ENCODE measurements at regions not wholly inside any gene's neighbourhood (a gene's known extent, or its start where the extent isn't known, plus 50 kb on each side); places are given as distances from the start of the nearest gene placed in this dataset.

DNA sequence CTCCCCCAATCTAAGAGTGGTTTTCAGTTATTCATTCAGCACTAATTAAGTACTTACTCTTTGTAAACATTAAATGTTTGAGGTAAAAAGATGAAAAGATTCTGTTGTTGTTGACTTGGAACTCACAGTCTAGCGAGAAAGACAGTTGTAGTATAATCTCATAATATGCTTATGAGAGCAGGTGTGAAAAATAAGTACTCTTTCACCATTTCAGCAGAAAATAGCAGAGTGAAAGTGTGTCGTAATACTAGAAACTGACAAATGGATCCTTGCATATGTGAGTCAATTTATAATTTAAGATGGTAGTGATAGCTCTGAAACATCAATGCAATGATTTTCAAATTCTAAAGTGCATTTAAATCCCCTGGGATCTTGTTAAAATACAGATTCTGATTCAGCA lies 618.8 kb upstream of the CCDC54 start:
- WGBS, 2 donors (ENCODE audit: low coverage in 1 of 2) = 80 to 89% methylated on average over 2 of the region's 2 CpGs
- H3K9me3 ChIP-seq = peaks cover 5% of the 10 kb centered on the region in 2 donors
- DNase-seq = no peak
- H3K36me3 ChIP-seq = no peaks in the 10 kb centered on the region
- no peak for TF ChIP-seq EP300 (IDR thresholded peaks at IDR 0.05; ENCODE audit: low read depth)
- TF ChIP-seq CTCF (IDR thresholded peaks at IDR 0.05) = no peak
- no peak for TF ChIP-seq POLR2A (IDR thresholded peaks at IDR 0.05)
- TF ChIP-seq POLR2AphosphoS5 (IDR thresholded peaks at IDR 0.05) = no peak
- no peak overlapping the region for H3K4me3 ChIP-seq
- in situ Hi-C loops (cut with MboI; ENCODE audit: low pct_ligation_motif_present in 1 of 4, low pct_unique_long_range_greater_than_20kb in 1 of 4, low sequenced_read_pairs in 3 of 4) (no loop called here), intact Hi-C loops (cut with DNase I; ENCODE audit: low total_unique reads) (no loop called here)
- H3K27me3 ChIP-seq = no peaks in the 10 kb centered on the region
- H3K27ac ChIP-seq = no peak overlapping the region
- H3K4me1 ChIP-seq = no peaks in the 10 kb centered on the region

DNA sequence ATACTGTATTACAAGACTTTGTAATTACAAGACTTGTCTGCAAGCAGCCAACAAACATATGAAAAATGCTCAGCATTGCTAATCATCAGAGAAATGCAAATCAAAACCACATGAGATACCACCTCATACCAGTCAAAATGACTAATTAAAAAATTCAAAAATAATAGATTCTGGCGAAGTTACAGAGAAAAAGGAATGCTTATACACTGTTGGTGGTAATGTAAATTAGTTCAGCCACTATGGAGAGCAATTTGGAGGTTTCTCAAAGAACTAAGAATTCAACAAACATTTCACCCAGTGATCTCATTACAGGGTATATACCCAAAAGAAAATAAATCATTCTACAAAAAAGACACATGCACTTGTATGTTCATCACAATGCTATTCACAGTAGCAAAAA lies 617.5 kb upstream of the CCDC54 start:
- WGBS, 2 donors (ENCODE audit: low coverage in 1 of 2) = 38 to 42% methylated on average over 1 of the region's 1 CpG

DNA sequence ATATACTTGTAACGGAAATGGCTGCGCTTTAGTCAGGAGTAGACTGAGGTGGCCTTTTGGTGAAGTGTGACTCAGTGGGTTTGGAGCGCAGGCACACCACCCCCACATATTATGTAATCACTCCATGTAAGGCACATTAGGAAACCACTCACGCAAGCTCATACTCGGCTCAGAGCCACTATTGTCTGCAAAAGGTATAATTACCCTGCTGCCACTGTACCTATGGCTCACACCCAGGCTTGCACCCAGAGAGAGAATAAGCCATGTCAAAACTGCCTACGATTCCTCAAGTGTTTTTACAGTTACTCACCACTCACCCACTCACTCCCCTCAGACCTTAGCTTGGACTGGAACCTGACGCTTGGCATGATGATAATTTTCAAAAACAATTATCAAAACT lies 611.9 kb upstream of the CCDC54 start:
- Histone ChIP-seq H3K4me3 (no peak overlapping the region), H3K36me3 (no peaks in the 10 kb centered on the region), H3K27me3 (no peaks in the 10 kb centered on the region), H3K27ac (no peak overlapping the region), H3K9me3 (no peaks in the 10 kb centered on the region), H3K4me1 (no peaks in the 10 kb centered on the region)
- intact Hi-C loops (cut with DNase I; ENCODE audit: low total_unique reads) = no loop called here
- no peak for DNase-seq
- 87 to 89% methylated on average over 5 to 7 of the region's 7 CpGs for WGBS, 2 donors (ENCODE audit: low coverage in 1 of 2)
- TF ChIP-seq CTCF (IDR thresholded peaks at IDR 0.05) (no peak), EP300 (IDR thresholded peaks at IDR 0.05; ENCODE audit: low read depth) (no peak), POLR2A (IDR thresholded peaks at IDR 0.05) (no peak), POLR2AphosphoS5 (IDR thresholded peaks at IDR 0.05) (no peak)
- in situ Hi-C loops (cut with MboI; ENCODE audit: low pct_ligation_motif_present in 1 of 4, low pct_unique_long_range_greater_than_20kb in 1 of 4, low sequenced_read_pairs in 3 of 4) = no loop called here

More for the DNA sequence above, 617.5 kb upstream of the CCDC54 start:
- no peak overlapping the region for H3K4me3 ChIP-seq
- no peak for DNase-seq
- no peak overlapping the region for H3K27ac ChIP-seq
- no peak for TF ChIP-seq POLR2A (IDR thresholded peaks at IDR 0.05)
- no peak for TF ChIP-seq CTCF (IDR thresholded peaks at IDR 0.05)
- no peak for TF ChIP-seq EP300 (IDR thresholded peaks at IDR 0.05; ENCODE audit: low read depth)
- no peak for TF ChIP-seq POLR2AphosphoS5 (IDR thresholded peaks at IDR 0.05)
- H3K9me3 ChIP-seq = peaks cover 5% of the 10 kb centered on the region in 2 donors
- intact Hi-C loops (cut with DNase I; ENCODE audit: low total_unique reads) (no loop called here), in situ Hi-C loops (cut with MboI; ENCODE audit: low pct_ligation_motif_present in 1 of 4, low pct_unique_long_range_greater_than_20kb in 1 of 4, low sequenced_read_pairs in 3 of 4) (no loop called here)
- no peaks in the 10 kb centered on the region for H3K27me3 ChIP-seq
- no peaks in the 10 kb centered on the region for H3K4me1 ChIP-seq
- no peaks in the 10 kb centered on the region for H3K36me3 ChIP-seq

GRCh38 chr3:106768941-106769480 lies 608.2 kb upstream of the CCDC54 start:
- H3K9me3 ChIP-seq = no peaks in the 10 kb centered on the region
- DNase-seq = no peak
- H3K36me3 ChIP-seq = no peaks in the 10 kb centered on the region
- TF ChIP-seq POLR2A (IDR thresholded peaks at IDR 0.05) (no peak), EP300 (IDR thresholded peaks at IDR 0.05; ENCODE audit: low read depth) (no peak), POLR2AphosphoS5 (IDR thresholded peaks at IDR 0.05) (no peak), CTCF (IDR thresholded peaks at IDR 0.05) (no peak)
- H3K4me1 ChIP-seq = no peaks in the 10 kb centered on the region
- in situ Hi-C loops (cut with MboI; ENCODE audit: low pct_ligation_motif_present in 1 of 4, low pct_unique_long_range_greater_than_20kb in 1 of 4, low sequenced_read_pairs in 3 of 4) = no loop called here
- H3K27me3 ChIP-seq = no peaks in the 10 kb centered on the region
- intact Hi-C loops (cut with DNase I; ENCODE audit: low total_unique reads) = no loop called here
- H3K27ac ChIP-seq = no peak overlapping the region
- no peak overlapping the region for H3K4me3 ChIP-seq

Data from transverse colon (tissue), 4 donors.